ENCODE measurements at regions not wholly inside any gene's neighbourhood (a gene's known extent, or its start where the extent isn't known, plus 50 kb on each side); places are given as distances from the start of the nearest gene placed in this dataset.

- H3K23me2 ChIP-seq (ENCODE audit: insufficient read length, low read depth, low read length, poor library complexity, severe bottlenecking): no peaks in the 10 kb centered on the region
- no peaks in the 10 kb centered on the region for H3K27me3 ChIP-seq (ENCODE audit: insufficient read depth, low read length)
- H3K9me3 Mint-ChIP-seq: no peaks in the 10 kb centered on the region; a peak in 1 of 5 replicates
- no peak overlapping the region for H3K56ac ChIP-seq (ENCODE audit: insufficient read length, low read depth, low read length)
- H3K27ac Mint-ChIP-seq: no peak overlapping the region
- H4K8ac ChIP-seq (replicated peaks; ENCODE audit: insufficient read length, low read depth, low read length): no peak overlapping the region
- H2AFZ ChIP-seq (ENCODE audit: low read length): no peak overlapping the region
- H3K4ac ChIP-seq (ENCODE audit: low read depth, low read length): no peak overlapping the region
- no peaks in the 10 kb centered on the region for H3K27me3 Mint-ChIP-seq (ENCODE audit: low read depth)
- no peak overlapping the region for H3K4me3 Mint-ChIP-seq
- no peak overlapping the region for H3K4me2 ChIP-seq (ENCODE audit: insufficient read depth, insufficient read length, low read length)
- no peak overlapping the region for H2BK120ac ChIP-seq (ENCODE audit: low read depth, low read length, poor library complexity, severe bottlenecking)
- H2AK5ac ChIP-seq (ENCODE audit: insufficient read length, low read length): no peak overlapping the region
- no peak overlapping the region for H3K18ac ChIP-seq (ENCODE audit: insufficient read length, low read depth, low read length)
- H4K5ac ChIP-seq (ENCODE audit: insufficient read length, low read depth, low read length): no peak overlapping the region
- H2BK15ac ChIP-seq (ENCODE audit: low read depth, low read length): no peak overlapping the region
- no peak overlapping the region for H2BK20ac ChIP-seq (ENCODE audit: low read depth, low read length, poor library complexity, severe bottlenecking)
- no peak overlapping the region for H3T11ph ChIP-seq (ENCODE audit: low read length)
- no peak overlapping the region for H3K9ac ChIP-seq (ENCODE audit: extremely low read depth, insufficient read length, low read length)
- H3K4me1 Mint-ChIP-seq: peaks cover 11 to 13% of the 10 kb centered on the region in 2 experiments
- H2BK12ac ChIP-seq (ENCODE audit: insufficient read length, low read depth, low read length): no peak overlapping the region
- no peak overlapping the region for H3K14ac ChIP-seq (ENCODE audit: insufficient read depth, low read length)
- no peaks in the 10 kb centered on the region; the same call in 1 of the 2 replicates for H3K4me1 ChIP-seq (ENCODE audit: insufficient read depth, low read length)
- no peak overlapping the region for H3K27ac ChIP-seq (ENCODE audit: insufficient read length, low read depth, low read length)
- H3K79me1 ChIP-seq (ENCODE audit: insufficient read depth, low read depth, low read length, poor library complexity, severe bottlenecking): no peaks in the 10 kb centered on the region
- no peak overlapping the region for H2BK5ac ChIP-seq (ENCODE audit: insufficient read length, low read length)
- H4K91ac ChIP-seq (ENCODE audit: insufficient read length, low read depth, low read length): no peak overlapping the region
- H3K36me3 Mint-ChIP-seq (ENCODE audit: insufficient read depth in 1 of 3, low read depth in 3 of 3): no peaks in the 10 kb centered on the region; a peak in 2 of 7 replicates
- no peaks in the 10 kb centered on the region for H3K79me2 ChIP-seq (ENCODE audit: insufficient read depth, low read length)
- no peak for DNase-seq
- no peaks in the 10 kb centered on the region for H4K20me1 ChIP-seq (ENCODE audit: control insufficient read depth, insufficient read depth, insufficient read length)
- no peaks in the 10 kb centered on the region for H3K9me3 ChIP-seq (ENCODE audit: control insufficient read depth, low read depth, low read length)
- no peak for TF ChIP-seq CTCF (conservative IDR thresholded peaks at IDR 0.05)
- no peak overlapping the region for H3K23ac ChIP-seq (ENCODE audit: insufficient read length, low read depth, low read length)
Measured at GRCh38 chr5:17917465-17917864, 283.2 kb downstream of the TAF11L14 start.

All from H9 (cell line).